ENCODE measurements at regions not wholly inside any gene's neighbourhood (a gene's known extent, or its start where the extent isn't known, plus 50 kb on each side); places are given as distances from the start of the nearest gene placed in this dataset.

DNA sequence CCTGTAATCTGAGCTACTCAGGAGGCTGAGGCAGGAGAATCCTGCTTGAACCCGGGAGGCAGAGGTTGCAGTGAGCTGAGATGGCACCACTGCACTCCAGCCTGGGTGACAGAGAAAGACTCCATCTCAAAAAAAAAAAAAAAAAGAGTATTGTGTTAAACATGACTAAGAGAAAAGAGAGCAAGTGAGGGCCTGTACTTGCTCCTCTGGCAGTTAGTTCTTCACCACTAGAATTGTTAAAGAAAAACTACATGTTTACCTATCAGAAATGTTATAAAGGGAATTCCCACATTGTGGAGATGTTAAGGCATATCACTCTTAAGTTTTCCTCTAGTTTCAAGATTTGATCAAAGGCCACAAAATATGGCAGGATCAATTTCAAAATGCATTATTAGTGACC lies 75.4 kb upstream of the LRATD1 start:
- no peaks in the 10 kb centered on the region for H3K36me3 ChIP-seq
- H3K4me3 ChIP-seq (ENCODE audit: low read depth, low read length), result no peak overlapping the region
- TF ChIP-seq, protein P1, sequence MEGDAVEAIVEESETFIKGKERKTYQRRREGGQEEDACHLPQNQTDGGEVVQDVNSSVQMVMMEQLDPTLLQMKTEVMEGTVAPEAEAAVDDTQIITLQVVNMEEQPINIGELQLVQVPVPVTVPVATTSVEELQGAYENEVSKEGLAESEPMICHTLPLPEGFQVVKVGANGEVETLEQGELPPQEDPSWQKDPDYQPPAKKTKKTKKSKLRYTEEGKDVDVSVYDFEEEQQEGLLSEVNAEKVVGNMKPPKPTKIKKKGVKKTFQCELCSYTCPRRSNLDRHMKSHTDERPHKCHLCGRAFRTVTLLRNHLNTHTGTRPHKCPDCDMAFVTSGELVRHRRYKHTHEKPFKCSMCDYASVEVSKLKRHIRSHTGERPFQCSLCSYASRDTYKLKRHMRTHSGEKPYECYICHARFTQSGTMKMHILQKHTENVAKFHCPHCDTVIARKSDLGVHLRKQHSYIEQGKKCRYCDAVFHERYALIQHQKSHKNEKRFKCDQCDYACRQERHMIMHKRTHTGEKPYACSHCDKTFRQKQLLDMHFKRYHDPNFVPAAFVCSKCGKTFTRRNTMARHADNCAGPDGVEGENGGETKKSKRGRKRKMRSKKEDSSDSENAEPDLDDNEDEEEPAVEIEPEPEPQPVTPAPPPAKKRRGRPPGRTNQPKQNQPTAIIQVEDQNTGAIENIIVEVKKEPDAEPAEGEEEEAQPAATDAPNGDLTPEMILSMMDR (IDR thresholded peaks at IDR 0.05; ENCODE audit: low read depth, low read length), result no peak
- DNase-seq, result no peak
- H3K27me3 ChIP-seq (ENCODE audit: insufficient read depth, low read depth, severe bottlenecking), result no peaks in the 10 kb centered on the region
- H3K27ac ChIP-seq, result no peak overlapping the region
- no peaks in the 10 kb centered on the region for H3K9me3 ChIP-seq (ENCODE audit: severe bottlenecking)

DNA sequence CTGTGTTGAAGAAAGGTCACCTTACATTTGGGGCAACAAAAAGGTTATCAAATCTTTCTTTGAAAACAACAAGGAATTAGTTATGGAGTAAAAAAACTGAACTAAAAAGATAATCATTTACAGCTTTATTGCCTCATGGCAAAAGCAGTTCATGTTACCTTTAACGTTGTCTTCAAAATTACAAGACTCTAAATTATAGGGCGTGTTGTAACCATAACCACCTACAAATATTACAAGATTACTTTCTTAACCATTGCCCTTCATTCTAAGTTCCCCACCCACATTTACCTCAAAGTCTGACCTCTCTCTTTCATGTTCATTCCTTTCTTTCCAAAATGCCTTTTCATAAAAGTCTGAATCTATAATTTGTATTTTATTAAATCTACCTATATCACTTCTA lies 74.6 kb upstream of the LRATD1 start:
- H3K27me3 ChIP-seq (ENCODE audit: insufficient read depth, low read depth, severe bottlenecking), result no peaks in the 10 kb centered on the region
- no peaks in the 10 kb centered on the region for H3K36me3 ChIP-seq
- no peaks in the 10 kb centered on the region for H3K9me3 ChIP-seq (ENCODE audit: severe bottlenecking)
- TF ChIP-seq, protein P1 (IDR thresholded peaks at IDR 0.05; ENCODE audit: low read depth, low read length), result no peak
- no peak for DNase-seq
- no peak overlapping the region for H3K27ac ChIP-seq
- H3K4me3 ChIP-seq (ENCODE audit: low read depth, low read length), result no peak overlapping the region

DNA sequence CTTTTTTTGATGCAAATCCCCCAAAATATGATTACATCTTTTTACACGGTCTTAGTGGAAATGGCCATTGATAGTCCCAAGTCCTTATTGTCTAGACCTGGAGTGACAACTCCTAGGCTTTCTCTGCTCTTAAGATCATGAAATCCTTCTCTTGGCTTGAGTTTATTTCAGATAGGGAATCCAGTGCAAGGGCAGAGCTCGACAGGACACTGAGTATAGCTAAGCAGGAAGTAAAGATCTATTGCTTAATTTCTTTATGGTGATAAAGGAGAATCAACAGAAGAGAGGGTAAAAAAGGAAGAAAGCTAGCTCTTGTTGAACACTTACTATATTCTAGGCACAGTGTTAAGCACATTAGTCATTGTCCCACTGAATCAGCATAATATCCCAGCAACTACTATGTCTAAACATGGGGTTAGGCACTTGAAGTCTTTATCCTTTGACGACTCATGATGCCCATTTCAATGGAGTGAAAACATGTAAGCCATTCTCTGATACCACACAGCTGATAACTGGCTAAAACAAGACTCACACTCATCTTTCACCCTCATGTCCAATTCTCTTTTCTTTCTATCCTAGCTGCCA lies 74.1 kb upstream of the LRATD1 start:
- H3K4me3 ChIP-seq (ENCODE audit: low read depth, low read length), result no peak overlapping the region
- H3K36me3 ChIP-seq, result no peaks in the 10 kb centered on the region
- DNase-seq, result no peak
- TF ChIP-seq, protein P1 (IDR thresholded peaks at IDR 0.05; ENCODE audit: low read depth, low read length), result no peak
- no peak overlapping the region for H3K27ac ChIP-seq
- H3K9me3 ChIP-seq (ENCODE audit: severe bottlenecking), result no peaks in the 10 kb centered on the region
- no peaks in the 10 kb centered on the region for H3K27me3 ChIP-seq (ENCODE audit: insufficient read depth, low read depth, severe bottlenecking)

DNA sequence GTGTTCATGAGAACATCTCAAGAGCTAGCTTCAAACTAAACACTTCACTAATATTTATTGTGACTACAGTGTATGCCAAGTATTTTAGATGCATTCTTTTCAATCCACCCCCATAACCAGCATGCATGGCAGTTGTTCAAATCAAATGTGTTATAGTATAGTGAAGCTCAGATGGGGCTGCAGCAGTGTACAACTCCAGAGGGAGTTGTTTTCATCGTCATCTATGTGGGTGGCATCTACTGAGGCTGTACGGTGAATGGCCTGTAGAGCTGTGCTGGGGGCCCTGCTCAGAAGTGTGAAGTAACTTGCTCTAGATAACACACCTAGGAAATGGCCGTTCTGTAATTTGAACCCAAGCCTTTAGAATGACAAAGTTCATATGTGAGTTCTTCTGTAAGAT lies 71.8 kb upstream of the LRATD1 start:
- Histone ChIP-seq H3K27ac (no peak overlapping the region), H3K27me3 (ENCODE audit: insufficient read depth, low read depth, severe bottlenecking) (no peaks in the 10 kb centered on the region), H3K4me3 (ENCODE audit: low read depth, low read length) (no peak overlapping the region), H3K9me3 (ENCODE audit: severe bottlenecking) (no peaks in the 10 kb centered on the region), H3K36me3 (no peaks in the 10 kb centered on the region)
- no peak for DNase-seq
- TF ChIP-seq, protein P1 (IDR thresholded peaks at IDR 0.05; ENCODE audit: low read depth, low read length), result no peak

DNA sequence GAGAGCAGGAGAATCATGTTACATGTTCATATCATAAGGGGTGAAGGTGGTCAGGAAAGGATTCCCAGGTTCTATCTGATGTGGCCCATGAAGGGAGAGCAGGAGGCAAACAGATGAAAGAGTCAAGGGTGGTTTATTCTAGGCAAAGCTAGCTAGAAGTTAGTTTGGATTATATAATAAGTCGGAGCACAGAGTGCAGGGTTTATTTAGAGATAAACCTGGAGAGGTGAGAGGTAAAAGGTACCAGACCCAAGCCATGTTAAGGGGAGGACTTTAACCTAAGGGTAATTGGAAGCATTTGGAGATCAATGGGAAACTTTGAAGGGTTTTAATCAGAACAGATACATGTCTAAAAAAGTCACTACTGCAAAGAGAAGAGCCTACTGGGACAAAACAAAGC lies 69.2 kb upstream of the LRATD1 start:
- DNase-seq, result no peak
- Histone ChIP-seq H3K27me3 (ENCODE audit: insufficient read depth, low read depth, severe bottlenecking) (no peaks in the 10 kb centered on the region), H3K4me3 (ENCODE audit: low read depth, low read length) (no peak overlapping the region), H3K27ac (no peak overlapping the region), H3K36me3 (no peaks in the 10 kb centered on the region), H3K9me3 (ENCODE audit: severe bottlenecking) (no peaks in the 10 kb centered on the region)
- TF ChIP-seq, protein P1 (IDR thresholded peaks at IDR 0.05; ENCODE audit: low read depth, low read length), result no peak

DNA sequence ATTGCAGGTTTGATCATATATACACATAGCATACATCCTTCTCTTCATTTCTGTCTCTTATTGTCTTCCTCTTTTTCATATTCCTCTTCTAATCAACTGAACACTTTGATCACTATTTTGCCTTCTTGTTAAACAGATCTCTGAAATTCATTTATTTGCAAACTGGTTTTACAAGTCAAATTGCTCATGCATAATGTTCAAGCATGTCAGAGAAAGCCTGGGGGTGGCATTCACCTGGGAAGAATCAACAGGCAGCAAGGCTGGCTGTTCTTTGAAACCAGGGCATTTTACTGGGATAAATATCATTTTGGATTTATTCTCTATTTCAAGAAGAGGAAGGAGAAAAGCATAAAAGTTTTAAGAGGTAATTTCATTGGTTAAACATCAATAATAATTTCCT lies 66.9 kb upstream of the LRATD1 start:
- no peaks in the 10 kb centered on the region for H3K9me3 ChIP-seq (ENCODE audit: severe bottlenecking)
- TF ChIP-seq, protein P1 (IDR thresholded peaks at IDR 0.05; ENCODE audit: low read depth, low read length), result no peak
- DNase-seq, result no peak

More for the DNA sequence above, 66.9 kb upstream of the LRATD1 start:
- Histone ChIP-seq H3K27me3 (ENCODE audit: insufficient read depth, low read depth, severe bottlenecking) (no peaks in the 10 kb centered on the region), H3K27ac (no peak overlapping the region), H3K4me3 (ENCODE audit: low read depth, low read length) (no peak overlapping the region), H3K36me3 (no peaks in the 10 kb centered on the region)
